Activated naive CD4-positive, alpha-beta T cell treated with anti-CD3 and anti-CD28 coated beads, Interleukin-2, amount 50 U/mL, for 24 hours (primary cell): ENCODE measurements at regions not wholly inside any gene's neighbourhood (a gene's known extent, or its start where the extent isn't known, plus 50 kb on each side); places are given as distances from the start of the nearest gene placed in this dataset.

Experiments used
- H3K27ac Mint-ChIP-seq: one replicate; pipeline ENCODE4 v1.8.0; 2021; ENCODE audit warnings: mild to moderate bottlenecking, mixed read lengths
- H3K27me3 Mint-ChIP-seq: one replicate; pipeline ENCODE4 v1.8.0; 2021; ENCODE audit warnings: mixed read lengths
- H3K36me3 Mint-ChIP-seq: one replicate; pipeline ENCODE4 v1.8.0; 2021; ENCODE audit warnings: mixed read lengths
- H3K4me1 Mint-ChIP-seq: one replicate; pipeline ENCODE4 v1.8.0; 2021; ENCODE audit warnings: mixed read lengths
- H3K4me3 Mint-ChIP-seq: one replicate; pipeline ENCODE4 v1.8.0; 2021; ENCODE audit warnings: mild to moderate bottlenecking, mixed read lengths
- H3K9me3 Mint-ChIP-seq: one replicate; pipeline ENCODE4 v1.8.0; 2021; ENCODE audit warnings: mixed read lengths

DNA sequence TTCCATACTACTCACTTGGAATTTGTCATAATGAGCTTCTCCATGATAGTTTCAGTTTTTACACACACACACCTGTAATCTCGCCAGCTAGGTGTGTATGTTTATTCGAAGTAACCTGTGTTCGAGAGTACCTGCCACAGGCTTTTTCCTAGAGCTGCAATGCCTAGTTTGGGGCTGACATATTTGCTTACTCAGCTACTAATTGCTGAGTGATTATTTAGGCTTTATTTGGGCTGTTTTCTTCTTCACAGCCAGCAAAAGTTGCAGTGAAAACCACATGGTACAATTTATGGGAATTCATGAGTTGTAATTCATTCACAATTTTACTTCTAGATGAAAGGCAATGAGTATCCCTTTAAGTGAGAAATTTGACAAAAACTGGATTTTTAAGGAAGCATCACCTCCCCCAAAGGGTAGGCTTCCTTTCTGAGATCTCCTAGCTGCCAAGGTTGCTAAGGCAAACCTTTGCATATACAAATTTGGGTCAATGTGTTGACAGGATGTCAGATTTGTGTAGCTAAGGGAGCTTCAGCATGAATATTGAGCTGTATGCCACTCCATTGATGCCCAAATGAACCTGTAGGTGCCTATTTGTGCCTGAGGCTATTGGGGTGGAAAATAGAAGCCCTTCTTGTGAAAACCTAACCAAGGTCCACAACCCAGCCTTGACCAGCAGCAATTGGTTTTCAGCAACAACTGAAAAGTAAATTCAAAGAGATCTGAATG, 108.7 kb upstream of the OTX2 start:
- Mint-ChIP-seq H3K4me3 (no peak overlapping the region), H3K36me3 (no peaks in the 10 kb centered on the region), H3K9me3 (peaks cover 9% of the 10 kb centered on the region), H3K27me3 (peaks cover 6% of the 10 kb centered on the region), H3K4me1 (no peaks in the 10 kb centered on the region), H3K27ac (no peak overlapping the region)

DNA sequence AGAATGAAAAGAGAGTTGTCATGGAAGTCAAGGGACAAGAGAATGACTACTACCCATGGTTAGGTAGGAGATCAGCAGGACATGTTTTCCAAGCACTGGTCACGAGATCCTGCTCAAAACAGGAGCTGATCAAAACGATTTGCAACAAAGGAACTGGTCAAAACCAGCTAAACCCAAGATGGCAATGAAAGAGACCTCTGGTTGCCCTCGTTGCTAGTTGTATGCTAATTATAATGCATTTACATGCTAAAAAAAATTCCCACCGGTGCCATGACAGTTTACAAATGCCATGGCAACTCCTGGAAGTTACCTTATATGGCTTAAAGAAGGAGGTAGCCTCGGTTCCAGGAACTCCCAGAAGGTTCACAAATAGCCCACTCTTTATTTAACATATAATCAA, 95.0 kb upstream of the OTX2 start:
- Mint-ChIP-seq H3K27ac (no peak overlapping the region), H3K4me3 (no peak overlapping the region), H3K27me3 (peaks cover 10% of the 10 kb centered on the region), H3K9me3 (no peaks in the 10 kb centered on the region), H3K36me3 (no peaks in the 10 kb centered on the region), H3K4me1 (no peaks in the 10 kb centered on the region)

- Mint-ChIP-seq H3K4me3 (no peak overlapping the region), H3K27ac (no peak overlapping the region), H3K27me3 (peaks cover 13% of the 10 kb centered on the region), H3K9me3 (no peaks in the 10 kb centered on the region), H3K36me3 (no peaks in the 10 kb centered on the region), H3K4me1 (no peaks in the 10 kb centered on the region)
Measured at GRCh38 chr14:56903304-56903969, 93.2 kb upstream of the OTX2 start.

GRCh38 chr14:56902385-56902784, 92.1 kb upstream of the OTX2 start:
- H3K4me1 Mint-ChIP-seq = no peaks in the 10 kb centered on the region
- no peak overlapping the region for H3K27ac Mint-ChIP-seq
- H3K9me3 Mint-ChIP-seq = no peaks in the 10 kb centered on the region
- peaks cover 19% of the 10 kb centered on the region for H3K27me3 Mint-ChIP-seq
- H3K36me3 Mint-ChIP-seq = no peaks in the 10 kb centered on the region
- no peak overlapping the region for H3K4me3 Mint-ChIP-seq

DNA sequence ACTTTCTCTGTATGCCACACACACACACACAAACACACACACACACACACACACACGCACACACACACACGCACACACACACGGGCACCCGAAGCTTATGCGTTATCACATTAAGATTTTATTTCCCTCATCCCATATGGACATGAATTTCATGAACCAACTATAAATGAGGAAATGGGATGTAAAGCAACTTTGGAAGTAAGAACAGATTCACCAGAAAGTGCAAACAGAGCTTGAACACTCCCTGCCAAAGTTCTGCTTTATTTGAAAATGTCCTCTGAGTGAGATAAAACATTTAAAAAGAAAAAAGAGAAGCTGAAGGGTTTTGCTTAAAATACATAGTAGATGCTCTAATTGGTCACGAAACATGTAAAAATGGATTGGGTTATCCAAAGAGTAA, 90.4 kb upstream of the OTX2 start:
- no peaks in the 10 kb centered on the region for H3K36me3 Mint-ChIP-seq
- peaks cover 21% of the 10 kb centered on the region for H3K27me3 Mint-ChIP-seq
- no peak overlapping the region for H3K4me3 Mint-ChIP-seq
- no peaks in the 10 kb centered on the region for H3K9me3 Mint-ChIP-seq
- H3K27ac Mint-ChIP-seq = no peak overlapping the region
- H3K4me1 Mint-ChIP-seq = no peaks in the 10 kb centered on the region

DNA sequence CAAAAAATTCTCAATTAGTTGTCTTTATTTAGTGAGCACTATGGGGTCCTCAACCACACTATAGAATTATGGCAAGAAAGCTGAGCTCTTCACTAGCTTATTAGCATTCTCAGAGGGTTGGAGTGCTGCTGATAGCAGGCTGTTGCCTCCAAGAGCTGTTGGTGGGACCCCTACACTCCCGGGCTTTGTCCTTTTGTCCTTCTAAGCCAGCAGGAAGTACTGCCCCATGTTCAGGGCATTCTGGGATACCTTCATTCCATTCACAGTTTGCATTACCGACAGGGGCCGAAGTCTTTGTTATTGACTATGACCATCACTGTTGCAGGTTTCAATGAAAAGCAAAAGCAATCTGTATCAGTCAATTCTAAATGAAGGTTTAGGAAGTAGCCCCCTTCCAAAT, 89.5 kb upstream of the OTX2 start:
- H3K27ac Mint-ChIP-seq = no peak overlapping the region
- peaks cover 26% of the 10 kb centered on the region for H3K27me3 Mint-ChIP-seq
- H3K4me3 Mint-ChIP-seq = no peak overlapping the region
- no peaks in the 10 kb centered on the region for H3K9me3 Mint-ChIP-seq
- no peaks in the 10 kb centered on the region for H3K4me1 Mint-ChIP-seq
- no peaks in the 10 kb centered on the region for H3K36me3 Mint-ChIP-seq

- Mint-ChIP-seq H3K27ac (no peak overlapping the region), H3K4me3 (no peak overlapping the region), H3K27me3 (peaks cover 22% of the 10 kb centered on the region), H3K9me3 (no peaks in the 10 kb centered on the region), H3K4me1 (no peaks in the 10 kb centered on the region), H3K36me3 (no peaks in the 10 kb centered on the region)
Measured at GRCh38 chr14:56896922-56897321, 86.6 kb upstream of the OTX2 start.

GRCh38 chr14:56896231-56896630, 86.0 kb upstream of the OTX2 start:
- no peak overlapping the region for H3K4me3 Mint-ChIP-seq
- H3K36me3 Mint-ChIP-seq = no peaks in the 10 kb centered on the region
- peaks cover 22% of the 10 kb centered on the region for H3K27me3 Mint-ChIP-seq
- no peaks in the 10 kb centered on the region for H3K9me3 Mint-ChIP-seq
- no peak overlapping the region for H3K27ac Mint-ChIP-seq
- H3K4me1 Mint-ChIP-seq = no peaks in the 10 kb centered on the region

- no peaks in the 10 kb centered on the region for H3K9me3 Mint-ChIP-seq
- H3K4me3 Mint-ChIP-seq = no peak overlapping the region
- H3K36me3 Mint-ChIP-seq = no peaks in the 10 kb centered on the region
- no peak overlapping the region for H3K27ac Mint-ChIP-seq
- H3K27me3 Mint-ChIP-seq = peaks cover 20% of the 10 kb centered on the region
- no peaks in the 10 kb centered on the region for H3K4me1 Mint-ChIP-seq
Measured at GRCh38 chr14:56895154-56895553, 84.9 kb upstream of the OTX2 start.

DNA sequence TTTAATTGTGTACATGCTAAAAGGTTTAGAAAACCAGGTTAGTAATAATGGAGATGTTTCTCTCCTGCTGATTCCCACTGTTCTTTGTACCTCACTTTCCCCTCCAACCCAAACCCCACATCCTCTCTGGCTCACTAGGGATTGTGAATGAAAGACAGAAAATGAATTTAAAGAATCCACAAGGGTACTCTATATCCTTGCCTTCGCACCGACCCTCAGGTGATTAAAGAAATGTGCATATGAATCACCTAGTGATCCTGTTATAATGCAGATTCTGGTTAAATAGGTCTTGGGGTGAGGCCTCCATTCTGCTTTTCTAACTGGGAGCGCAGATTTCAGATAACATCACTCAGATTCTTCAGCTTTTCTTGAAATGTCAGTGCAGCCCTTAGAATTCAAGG, 84.3 kb upstream of the OTX2 start:
- Mint-ChIP-seq H3K4me3 (no peak overlapping the region), H3K36me3 (no peaks in the 10 kb centered on the region), H3K27me3 (peaks cover 19% of the 10 kb centered on the region), H3K9me3 (no peaks in the 10 kb centered on the region), H3K4me1 (no peaks in the 10 kb centered on the region), H3K27ac (no peak overlapping the region)

GRCh38 chr14:56892959-56893358, 82.7 kb upstream of the OTX2 start:
- H3K36me3 Mint-ChIP-seq = no peaks in the 10 kb centered on the region

GRCh38 chr14:56891226-56891625, 80.9 kb upstream of the OTX2 start:
- Mint-ChIP-seq H3K4me1 (no peaks in the 10 kb centered on the region), H3K4me3 (no peak overlapping the region), H3K9me3 (no peaks in the 10 kb centered on the region), H3K27me3 (peaks cover 21% of the 10 kb centered on the region), H3K36me3 (no peaks in the 10 kb centered on the region), H3K27ac (no peak overlapping the region)

More at GRCh38 chr14:56892959-56893358, 82.7 kb upstream of the OTX2 start:
- no peak overlapping the region for H3K27ac Mint-ChIP-seq
- H3K27me3 Mint-ChIP-seq = peaks cover 19% of the 10 kb centered on the region
- no peaks in the 10 kb centered on the region for H3K9me3 Mint-ChIP-seq
- H3K4me1 Mint-ChIP-seq = no peaks in the 10 kb centered on the region
- H3K4me3 Mint-ChIP-seq = no peak overlapping the region

DNA sequence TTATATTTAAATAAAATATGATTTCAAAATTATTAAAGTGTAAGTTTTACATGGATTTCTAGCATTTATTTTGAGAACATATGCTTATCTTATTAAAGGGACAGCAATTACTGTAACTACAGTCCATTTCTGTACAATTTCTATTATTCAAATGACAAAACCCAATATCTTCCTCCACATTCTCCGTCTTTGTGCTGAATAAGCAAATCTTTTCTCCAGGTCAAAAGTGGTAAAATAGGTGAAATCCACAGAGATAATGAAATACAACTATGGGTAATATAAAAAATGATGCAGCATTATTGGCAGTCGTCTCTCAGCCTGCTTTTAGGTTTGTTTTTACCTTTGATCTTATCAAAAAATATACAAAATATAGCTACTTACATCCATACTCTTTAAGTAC, 79.4 kb upstream of the OTX2 start:
- peaks cover 15% of the 10 kb centered on the region for H3K27me3 Mint-ChIP-seq
- no peak overlapping the region for H3K4me3 Mint-ChIP-seq
- no peaks in the 10 kb centered on the region for H3K4me1 Mint-ChIP-seq
- H3K9me3 Mint-ChIP-seq = no peaks in the 10 kb centered on the region
- no peaks in the 10 kb centered on the region for H3K36me3 Mint-ChIP-seq
- H3K27ac Mint-ChIP-seq = no peak overlapping the region

DNA sequence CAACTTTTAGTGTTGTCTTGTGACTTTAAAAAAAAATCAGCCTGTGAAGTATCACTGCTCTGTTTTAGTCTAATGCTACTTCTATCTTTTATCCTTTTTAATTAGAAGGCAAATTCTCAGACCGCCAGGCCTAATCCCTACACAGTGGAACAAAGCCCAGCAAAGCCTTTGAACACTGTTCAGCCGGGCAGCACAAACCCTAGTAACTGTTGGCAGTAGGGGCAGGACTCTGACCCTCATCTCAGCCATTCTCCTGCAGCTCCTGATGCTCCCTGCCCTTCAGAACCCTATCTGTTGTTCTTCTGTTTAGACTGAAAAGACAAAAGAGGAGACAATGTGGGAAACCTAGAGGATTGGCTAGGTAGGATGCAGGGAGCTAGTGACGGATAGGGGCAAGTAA, 78.0 kb upstream of the OTX2 start:
- peaks cover 19% of the 10 kb centered on the region for H3K27me3 Mint-ChIP-seq
- H3K36me3 Mint-ChIP-seq = no peaks in the 10 kb centered on the region
- no peak overlapping the region for H3K27ac Mint-ChIP-seq
- H3K9me3 Mint-ChIP-seq = no peaks in the 10 kb centered on the region
- no peak overlapping the region for H3K4me3 Mint-ChIP-seq
- no peaks in the 10 kb centered on the region for H3K4me1 Mint-ChIP-seq

DNA sequence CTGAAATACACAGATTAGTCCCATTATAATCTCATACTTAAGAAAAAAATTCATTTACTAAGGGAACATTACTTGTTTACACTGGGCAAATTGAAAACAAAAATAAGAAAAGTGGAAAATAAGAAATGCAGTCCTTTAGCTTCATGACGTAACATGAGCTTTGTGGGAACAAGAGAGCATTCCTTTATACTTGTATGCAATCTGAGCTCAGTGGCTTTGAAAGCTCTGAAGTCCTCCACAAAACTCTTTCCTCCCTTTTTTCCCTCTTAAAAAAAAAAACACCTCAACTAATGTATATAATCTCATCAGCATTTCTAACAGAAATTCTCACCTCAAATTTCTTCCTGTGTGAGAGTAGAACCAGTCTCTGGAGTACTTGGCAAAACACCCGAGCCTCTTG, 76.9 kb upstream of the OTX2 start:
- Mint-ChIP-seq H3K27ac (no peak overlapping the region), H3K4me1 (no peaks in the 10 kb centered on the region), H3K4me3 (no peak overlapping the region), H3K27me3 (peaks cover 17% of the 10 kb centered on the region), H3K9me3 (no peaks in the 10 kb centered on the region), H3K36me3 (no peaks in the 10 kb centered on the region)

GRCh38 chr14:56886471-56887062, 76.3 kb upstream of the OTX2 start:
- H3K27ac Mint-ChIP-seq = no peak overlapping the region
- peaks cover 17% of the 10 kb centered on the region for H3K27me3 Mint-ChIP-seq
- no peak overlapping the region for H3K4me3 Mint-ChIP-seq

More at GRCh38 chr14:56886471-56887062, 76.3 kb upstream of the OTX2 start:
- Mint-ChIP-seq H3K4me1 (no peaks in the 10 kb centered on the region), H3K36me3 (no peaks in the 10 kb centered on the region), H3K9me3 (no peaks in the 10 kb centered on the region)
